ENCODE measurements at regions not wholly inside any gene's neighbourhood (a gene's known extent, or its start where the extent isn't known, plus 50 kb on each side); places are given as distances from the start of the nearest gene placed in this dataset.

DNA sequence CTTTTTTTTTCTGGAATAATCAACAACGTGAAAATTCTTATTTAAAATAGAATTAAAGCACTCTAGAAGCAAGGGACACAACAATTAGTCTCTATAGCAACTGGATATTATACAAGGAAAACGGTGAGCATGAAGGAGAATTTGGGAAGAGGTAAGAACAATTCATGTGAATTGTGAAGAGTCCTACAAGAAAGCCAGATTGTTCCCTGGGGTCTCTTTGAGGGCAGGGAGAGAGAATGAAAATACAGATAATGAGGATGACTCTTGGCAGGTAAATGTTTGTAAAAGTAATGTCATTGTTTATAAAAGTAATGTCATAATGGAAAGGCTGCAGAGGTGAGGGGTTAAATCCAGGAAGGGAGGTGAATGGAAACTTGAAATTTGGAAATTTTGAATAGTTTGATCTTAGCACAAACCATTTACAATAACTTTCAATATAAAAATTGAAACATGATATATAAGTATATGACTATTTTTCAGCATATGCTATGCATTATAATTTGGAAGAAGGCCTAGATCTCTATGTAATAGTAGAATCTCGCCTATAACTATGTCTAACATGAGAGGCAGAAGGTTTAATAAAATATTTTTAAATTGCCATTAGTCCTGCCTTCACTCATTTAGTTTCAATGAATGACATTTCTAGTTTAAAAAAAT, 378.8 kb upstream of the DCN start:
- TF ChIP-seq, protein P1, sequence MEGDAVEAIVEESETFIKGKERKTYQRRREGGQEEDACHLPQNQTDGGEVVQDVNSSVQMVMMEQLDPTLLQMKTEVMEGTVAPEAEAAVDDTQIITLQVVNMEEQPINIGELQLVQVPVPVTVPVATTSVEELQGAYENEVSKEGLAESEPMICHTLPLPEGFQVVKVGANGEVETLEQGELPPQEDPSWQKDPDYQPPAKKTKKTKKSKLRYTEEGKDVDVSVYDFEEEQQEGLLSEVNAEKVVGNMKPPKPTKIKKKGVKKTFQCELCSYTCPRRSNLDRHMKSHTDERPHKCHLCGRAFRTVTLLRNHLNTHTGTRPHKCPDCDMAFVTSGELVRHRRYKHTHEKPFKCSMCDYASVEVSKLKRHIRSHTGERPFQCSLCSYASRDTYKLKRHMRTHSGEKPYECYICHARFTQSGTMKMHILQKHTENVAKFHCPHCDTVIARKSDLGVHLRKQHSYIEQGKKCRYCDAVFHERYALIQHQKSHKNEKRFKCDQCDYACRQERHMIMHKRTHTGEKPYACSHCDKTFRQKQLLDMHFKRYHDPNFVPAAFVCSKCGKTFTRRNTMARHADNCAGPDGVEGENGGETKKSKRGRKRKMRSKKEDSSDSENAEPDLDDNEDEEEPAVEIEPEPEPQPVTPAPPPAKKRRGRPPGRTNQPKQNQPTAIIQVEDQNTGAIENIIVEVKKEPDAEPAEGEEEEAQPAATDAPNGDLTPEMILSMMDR (IDR thresholded peaks at IDR 0.05; ENCODE audit: low read depth, low read length, missing input control) = no peak
- TF ChIP-seq, protein P2, sequence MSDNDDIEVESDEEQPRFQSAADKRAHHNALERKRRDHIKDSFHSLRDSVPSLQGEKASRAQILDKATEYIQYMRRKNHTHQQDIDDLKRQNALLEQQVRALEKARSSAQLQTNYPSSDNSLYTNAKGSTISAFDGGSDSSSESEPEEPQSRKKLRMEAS (IDR thresholded peaks at IDR 0.05) = no peak
- TF ChIP-seq FOXA1 (IDR thresholded peaks at IDR 0.05) (no peak), JUND (IDR thresholded peaks at IDR 0.05) (no peak), TAF1 (conservative IDR thresholded peaks at IDR 0.05) (no peak), YY1 (IDR thresholded peaks at IDR 0.05) (no peak), RAD21 (IDR thresholded peaks at IDR 0.05) (no peak), GABPA (IDR thresholded peaks at IDR 0.05 in 1 of 2, conservative IDR thresholded peaks at IDR 0.05 in 1 of 2) (no peak)
- TF ChIP-seq, protein P3, sequence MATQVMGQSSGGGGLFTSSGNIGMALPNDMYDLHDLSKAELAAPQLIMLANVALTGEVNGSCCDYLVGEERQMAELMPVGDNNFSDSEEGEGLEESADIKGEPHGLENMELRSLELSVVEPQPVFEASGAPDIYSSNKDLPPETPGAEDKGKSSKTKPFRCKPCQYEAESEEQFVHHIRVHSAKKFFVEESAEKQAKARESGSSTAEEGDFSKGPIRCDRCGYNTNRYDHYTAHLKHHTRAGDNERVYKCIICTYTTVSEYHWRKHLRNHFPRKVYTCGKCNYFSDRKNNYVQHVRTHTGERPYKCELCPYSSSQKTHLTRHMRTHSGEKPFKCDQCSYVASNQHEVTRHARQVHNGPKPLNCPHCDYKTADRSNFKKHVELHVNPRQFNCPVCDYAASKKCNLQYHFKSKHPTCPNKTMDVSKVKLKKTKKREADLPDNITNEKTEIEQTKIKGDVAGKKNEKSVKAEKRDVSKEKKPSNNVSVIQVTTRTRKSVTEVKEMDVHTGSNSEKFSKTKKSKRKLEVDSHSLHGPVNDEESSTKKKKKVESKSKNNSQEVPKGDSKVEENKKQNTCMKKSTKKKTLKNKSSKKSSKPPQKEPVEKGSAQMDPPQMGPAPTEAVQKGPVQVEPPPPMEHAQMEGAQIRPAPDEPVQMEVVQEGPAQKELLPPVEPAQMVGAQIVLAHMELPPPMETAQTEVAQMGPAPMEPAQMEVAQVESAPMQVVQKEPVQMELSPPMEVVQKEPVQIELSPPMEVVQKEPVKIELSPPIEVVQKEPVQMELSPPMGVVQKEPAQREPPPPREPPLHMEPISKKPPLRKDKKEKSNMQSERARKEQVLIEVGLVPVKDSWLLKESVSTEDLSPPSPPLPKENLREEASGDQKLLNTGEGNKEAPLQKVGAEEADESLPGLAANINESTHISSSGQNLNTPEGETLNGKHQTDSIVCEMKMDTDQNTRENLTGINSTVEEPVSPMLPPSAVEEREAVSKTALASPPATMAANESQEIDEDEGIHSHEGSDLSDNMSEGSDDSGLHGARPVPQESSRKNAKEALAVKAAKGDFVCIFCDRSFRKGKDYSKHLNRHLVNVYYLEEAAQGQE (IDR thresholded peaks at IDR 0.05) = no peak

Measured in liver (tissue), 3 donors.